GM23338 (cell line): ENCODE measurements at regions not wholly inside any gene's neighbourhood (a gene's known extent, or its start where the extent isn't known, plus 50 kb on each side); places are given as distances from the start of the nearest gene placed in this dataset.

Source experiments
- STAT1 ChIP-seq: IDR thresholded peaks from one replicate; pipeline ENCODE4 v1.6.1; 2016; ENCODE audit warnings: antibody characterized with exemption; ENCODE audit not compliant: unreplicated experiment
- ZNF114 ChIP-seq: fragments of 250-450 bp; sonication (Bioruptor Pico); IDR thresholded peaks from 2 replicates; pipeline ENCODE4 v1.5.0; 2020; ENCODE audit warnings: mild to moderate bottlenecking, moderate library complexity
- TF ChIP-seq, protein P1 (sequence below), 2 experiments: fragments of 200-600 bp in 1 of 2; sonication (generic) in 1 of 2; conservative IDR thresholded peaks; 2 replicates each; pipeline versions ENCODE4 v1.5.1 to v1.6.1; 2016 to 2017; ENCODE audit warnings: antibody characterized with exemption in 2 of 2, low read depth in 2 of 2, mild to moderate bottlenecking in 2 of 2, moderate library complexity in 1 of 2

DNA sequence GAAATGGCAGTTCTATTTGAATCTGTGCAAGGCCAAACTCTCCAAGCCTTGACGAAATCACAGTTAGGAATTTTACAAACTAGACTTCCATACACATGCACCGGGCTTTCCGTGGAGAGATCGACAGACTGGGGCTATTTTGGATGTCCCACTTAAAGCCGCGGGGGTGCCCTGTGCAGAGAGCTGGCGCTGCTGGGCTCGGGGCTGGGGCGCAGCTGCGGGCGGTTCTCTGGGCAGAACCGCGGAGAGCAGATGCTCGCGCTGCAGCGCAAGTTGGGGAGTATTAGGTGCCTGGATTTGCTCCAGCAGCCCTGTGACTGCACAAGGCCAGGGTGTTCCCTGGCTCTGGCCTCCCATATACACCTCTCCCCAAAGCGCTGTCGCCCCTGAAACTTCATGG is 67.2 kb downstream of the SPATA19 start:
- TF ChIP-seq, protein P1, sequence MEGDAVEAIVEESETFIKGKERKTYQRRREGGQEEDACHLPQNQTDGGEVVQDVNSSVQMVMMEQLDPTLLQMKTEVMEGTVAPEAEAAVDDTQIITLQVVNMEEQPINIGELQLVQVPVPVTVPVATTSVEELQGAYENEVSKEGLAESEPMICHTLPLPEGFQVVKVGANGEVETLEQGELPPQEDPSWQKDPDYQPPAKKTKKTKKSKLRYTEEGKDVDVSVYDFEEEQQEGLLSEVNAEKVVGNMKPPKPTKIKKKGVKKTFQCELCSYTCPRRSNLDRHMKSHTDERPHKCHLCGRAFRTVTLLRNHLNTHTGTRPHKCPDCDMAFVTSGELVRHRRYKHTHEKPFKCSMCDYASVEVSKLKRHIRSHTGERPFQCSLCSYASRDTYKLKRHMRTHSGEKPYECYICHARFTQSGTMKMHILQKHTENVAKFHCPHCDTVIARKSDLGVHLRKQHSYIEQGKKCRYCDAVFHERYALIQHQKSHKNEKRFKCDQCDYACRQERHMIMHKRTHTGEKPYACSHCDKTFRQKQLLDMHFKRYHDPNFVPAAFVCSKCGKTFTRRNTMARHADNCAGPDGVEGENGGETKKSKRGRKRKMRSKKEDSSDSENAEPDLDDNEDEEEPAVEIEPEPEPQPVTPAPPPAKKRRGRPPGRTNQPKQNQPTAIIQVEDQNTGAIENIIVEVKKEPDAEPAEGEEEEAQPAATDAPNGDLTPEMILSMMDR (conservative IDR thresholded peaks at IDR 0.05; ENCODE audit: low read depth in 2 of 2): no peak
- TF ChIP-seq STAT1 (no peak), ZNF114 (CRISPR knock-in tag) (no peak)
